ENCODE measurements at regions not wholly inside any gene's neighbourhood (a gene's known extent, or its start where the extent isn't known, plus 50 kb on each side); places are given as distances from the start of the nearest gene placed in this dataset.

GRCh38 chr2:180739070-180739469 is 241.3 kb upstream of the UBE2E3 start:
- DNase-seq: no peak

GRCh38 chr2:180735799-180736198 is 244.6 kb upstream of the UBE2E3 start:
- DNase-seq: no peak

GRCh38 chr2:180734382-180734781 is 246.0 kb upstream of the UBE2E3 start:
- DNase-seq: no peak

- no peak for DNase-seq
Measured at GRCh38 chr2:180733330-180733729, 247.1 kb upstream of the UBE2E3 start.

GRCh38 chr2:180732337-180732736 is 248.1 kb upstream of the UBE2E3 start:
- no peak for DNase-seq

GRCh38 chr2:180730976-180731375 is 249.4 kb upstream of the UBE2E3 start:
- no peak for DNase-seq

- DNase-seq: no peak
Measured at GRCh38 chr2:180728928-180729559, 251.4 kb upstream of the UBE2E3 start.

- DNase-seq: no peak
Measured at GRCh38 chr2:180723712-180724111, 256.7 kb upstream of the UBE2E3 start.

GRCh38 chr2:180722551-180723239 is 257.7 kb upstream of the UBE2E3 start:
- no peak for DNase-seq

- DNase-seq: no peak
Measured at GRCh38 chr2:180720829-180721228, 259.6 kb upstream of the UBE2E3 start.

GRCh38 chr2:180717588-180717987 is 262.8 kb upstream of the UBE2E3 start:
- no peak for DNase-seq

- DNase-seq: peak in 11 of 56 donors; percentile 3 to 63 (median 31)
Measured at GRCh38 chr2:180716186-180717180, 263.9 kb upstream of the UBE2E3 start.

GRCh38 chr2:180715044-180715443 is 265.4 kb upstream of the UBE2E3 start:
- DNase-seq: no peak

GRCh38 chr2:180709392-180710145 is 270.8 kb upstream of the UBE2E3 start:
- DNase-seq: no peak

GRCh38 chr2:180707884-180708205 is 272.6 kb upstream of the UBE2E3 start:
- DNase-seq: no peak

- DNase-seq: no peak
Measured at GRCh38 chr2:180707175-180707883, 273.1 kb upstream of the UBE2E3 start.

GRCh38 chr2:180706694-180707093 is 273.7 kb upstream of the UBE2E3 start:
- no peak for DNase-seq

GRCh38 chr2:180705551-180705950 is 274.9 kb upstream of the UBE2E3 start:
- DNase-seq: no peak

GRCh38 chr2:180705122-180705521 is 275.3 kb upstream of the UBE2E3 start:
- DNase-seq: no peak

GRCh38 chr2:180699657-180700361 is 280.6 kb upstream of the UBE2E3 start:
- no peak for DNase-seq
